Heart left ventricle (tissue), 16 donors: ENCODE measurements at regions not wholly inside any gene's neighbourhood (a gene's known extent, or its start where the extent isn't known, plus 50 kb on each side); places are given as distances from the start of the nearest gene placed in this dataset.
"Not testable (repeated sequence)": the region's sequence is repeated elsewhere in the genome, so short reads cannot be mapped to it uniquely, and the experiment has no call there.

Experiments
- ATAC-seq, 4 donors: fragments of 200-7000 bp; cut with Tn5 transposase; one replicate each; pipeline ENCODE4 v1.9.1; 2020 to 2022; ENCODE audit warnings: moderate library complexity in 4 of 4, mild to moderate bottlenecking in 3 of 4, moderate number of reproducible peaks in 1 of 4
- DNase-seq, 5 donors: peaks; one replicate each; pipeline ENCODE4 v3.0.0-alpha.2; 2020
- H3K27ac ChIP-seq, 12 donors: fragments of 200-600 bp; sonication (generic) in 4 of 12; one replicate each; pipeline versions ENCODE4 v1.5.0 to v1.8.0; 2016 to 2022; ENCODE audit warnings: mild to moderate bottlenecking in 2 of 12
- H3K27me3 ChIP-seq, 9 donors: fragments of 200-600 bp; sonication (generic) in 2 of 9; one replicate each; pipeline versions ENCODE4 v1.5.1 to v1.8.0; 2016 to 2022; ENCODE audit warnings: mild to moderate bottlenecking in 3 of 9
- H3K36me3 ChIP-seq, 9 donors: fragments of 200-600 bp; sonication (generic) in 2 of 9; one replicate each; pipeline versions ENCODE4 v1.5.0 to v1.8.0; 2018 to 2022; ENCODE audit warnings: mild to moderate bottlenecking in 2 of 9
- H3K4me1 ChIP-seq, 12 donors: fragments of 200-600 bp; sonication (generic) in 4 of 12; one replicate each; pipeline versions ENCODE4 v1.5.0 to v1.8.0; 2016 to 2022; ENCODE audit warnings: mild to moderate bottlenecking in 3 of 12
- H3K4me3 ChIP-seq, 12 donors: fragments of 200-600 bp; sonication (generic) in 4 of 12; one replicate each; pipeline versions ENCODE4 v1.5.0 to v1.8.0; 2017 to 2022; ENCODE audit warnings: mild to moderate bottlenecking in 9 of 12, moderate library complexity in 4 of 12
- H3K9me3 ChIP-seq, 12 donors: fragments of 200-600 bp; sonication (generic) in 4 of 12; one replicate each; pipeline versions ENCODE4 v1.5.0 to v1.8.0; 2016 to 2022; ENCODE audit warnings: mild to moderate bottlenecking in 1 of 12
- POLR2A ChIP-seq, 2 donors: fragments of 450-650 bp; IDR thresholded peaks; one replicate each; pipeline ENCODE4 v1.6.1; 2017; ENCODE audit warnings: antibody characterized with exemption in 2 of 2, mild to moderate bottlenecking in 2 of 2, moderate library complexity in 2 of 2
- WGBS, 4 donors: extraction: QIAGEN DNeasy Blood & Tissue Kit in 2 of 4; methylation state at CpG; one replicate each; pipeline versions ENCODE4 v1.1.5 to v1.1.7; 2013 to 2018; 5-methylcytosine and 5-hydroxymethylcytosine counted together
- intact Hi-C, 10 donors: fragments of 100-400 bp; cut with DNase I; formaldehyde crosslinking; loops; one replicate each; pipeline versions ENCODE4 v1.11.1 to v1.14.2; 2022
- TF ChIP-seq, protein P1 (sequence below), 12 donors: fragments of 200-600 bp; sonication (generic) in 4 of 12; IDR thresholded peaks; one replicate each; pipeline versions ENCODE4 v1.5.0 to v1.8.0; 2018 to 2022; ENCODE audit warnings: antibody characterized with exemption in 12 of 12, mild to moderate bottlenecking in 5 of 12
- donor health status: ischemic (EF 13 %, LVEDD 7.1; RV severe dilation, severe dysfunction).
- donor health status: healthy with polysubstance abuse.
- donor health status: DM: no; HTN: yes; CAD: no.
- donor health status: DM: no; HTN: no; CAD: no.
- donor health status: ischemic (EF 25% LVEDD 6.9; RV normal size, moderate dysfunction).
- donor health status: ischemic (EF 25% LVEDD 5.7; RV mildly dilated, moderate dysfunction).
- donor health status: healthy.
- donor health status: DM: yes; HTN: yes; CAD: no.
- donor health status: ischemic (EF 35%, LVEDD 5.7; RV mildly dilated, moderate dysfunction).
- donor health status: nonischemic (EF 11% LVEDD 7.7; RV severe dilation, severe dysfunction).
- donor health status: DM: yes; HTN: yes; CAD: no.
- donor health status: PGD.
- donor health status: ischemic (EF 29% LVEDD 5.4; RV normal size, mild dysfunction).
- donor health status: nonischemic (EF 23%, LVEDD 6.1; RV moderate dilation, normal function).

DNA sequence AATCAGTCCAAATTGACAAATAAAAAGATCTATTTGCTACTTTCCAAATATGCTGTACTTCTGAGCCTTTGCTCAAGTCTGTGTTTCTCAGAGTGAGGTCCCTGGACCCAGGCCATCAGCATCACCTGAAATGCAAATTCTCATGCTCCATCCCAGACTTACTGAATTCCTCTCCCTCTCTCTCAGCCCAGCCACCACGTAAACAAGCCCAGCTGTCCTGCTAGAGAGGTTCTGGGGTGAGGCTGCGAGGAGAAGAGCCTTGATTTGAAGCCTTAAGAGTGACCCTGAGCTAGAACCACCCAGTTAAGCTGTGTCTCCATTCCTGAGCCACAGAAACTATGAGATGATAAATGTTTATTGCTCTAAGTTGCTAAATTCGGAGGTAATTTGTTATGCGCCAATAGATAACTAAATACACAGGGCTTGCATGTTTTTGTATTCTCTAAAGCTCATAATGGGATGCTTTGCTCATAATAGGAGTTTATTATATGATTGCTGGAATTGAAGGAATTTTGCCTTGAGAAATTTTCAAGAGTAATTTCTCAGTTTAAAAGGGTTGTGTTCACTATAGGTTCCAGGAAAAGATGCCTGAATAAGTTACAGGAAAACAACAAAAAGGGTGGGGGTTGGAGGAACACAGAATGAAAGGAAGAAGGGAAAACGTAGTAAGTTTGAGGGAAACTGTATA lies 98.9 kb upstream of the SPATA31D4 start:
- intact Hi-C loops = loop anchor here in 3 of 10 donors (10.0 kb wide), 1 partner anchor 135 kb away; no protein-coding TSS in a partner anchor
- DNase-seq = no peak
- Histone ChIP-seq H3K36me3 (no peaks in the 10 kb centered on the region), H3K27me3 (peaks cover 0 to 48% (median 7%) of the 10 kb centered on the region in 9 donors), H3K4me1 (peaks cover 0 to 14% (median 4%) of the 10 kb centered on the region in 12 donors), H3K27ac (no peak overlapping the region), H3K4me3 (no peak overlapping the region), H3K9me3 (no peaks in the 10 kb centered on the region)
- TF ChIP-seq POLR2A (IDR thresholded peaks at IDR 0.05) = no peak
- TF ChIP-seq, protein P1, sequence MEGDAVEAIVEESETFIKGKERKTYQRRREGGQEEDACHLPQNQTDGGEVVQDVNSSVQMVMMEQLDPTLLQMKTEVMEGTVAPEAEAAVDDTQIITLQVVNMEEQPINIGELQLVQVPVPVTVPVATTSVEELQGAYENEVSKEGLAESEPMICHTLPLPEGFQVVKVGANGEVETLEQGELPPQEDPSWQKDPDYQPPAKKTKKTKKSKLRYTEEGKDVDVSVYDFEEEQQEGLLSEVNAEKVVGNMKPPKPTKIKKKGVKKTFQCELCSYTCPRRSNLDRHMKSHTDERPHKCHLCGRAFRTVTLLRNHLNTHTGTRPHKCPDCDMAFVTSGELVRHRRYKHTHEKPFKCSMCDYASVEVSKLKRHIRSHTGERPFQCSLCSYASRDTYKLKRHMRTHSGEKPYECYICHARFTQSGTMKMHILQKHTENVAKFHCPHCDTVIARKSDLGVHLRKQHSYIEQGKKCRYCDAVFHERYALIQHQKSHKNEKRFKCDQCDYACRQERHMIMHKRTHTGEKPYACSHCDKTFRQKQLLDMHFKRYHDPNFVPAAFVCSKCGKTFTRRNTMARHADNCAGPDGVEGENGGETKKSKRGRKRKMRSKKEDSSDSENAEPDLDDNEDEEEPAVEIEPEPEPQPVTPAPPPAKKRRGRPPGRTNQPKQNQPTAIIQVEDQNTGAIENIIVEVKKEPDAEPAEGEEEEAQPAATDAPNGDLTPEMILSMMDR (IDR thresholded peaks at IDR 0.05) = no peak
- ATAC-seq = no peak
- WGBS, 4 donors = 70 to 83% (median 79%) methylated on average over 5 of the region's 5 CpGs

DNA sequence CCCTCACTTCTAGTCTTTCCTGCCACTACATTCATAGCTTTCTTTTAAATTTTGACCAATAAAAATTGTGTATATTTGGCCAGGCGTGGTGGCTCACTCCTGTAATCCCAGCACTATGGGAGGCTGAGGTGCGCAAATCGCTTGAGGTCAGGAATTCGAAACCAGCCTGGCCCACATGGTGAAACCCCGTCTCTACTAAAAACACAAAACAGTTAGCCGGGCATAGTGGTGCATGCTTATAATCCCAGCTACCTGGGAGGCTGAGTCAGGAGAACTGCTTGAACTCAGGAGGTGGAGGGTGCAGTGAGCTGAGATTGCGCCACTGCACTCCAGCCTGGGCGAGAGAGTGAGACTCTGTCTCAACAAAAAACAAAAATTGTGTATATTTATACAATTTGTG lies 97.8 kb upstream of the SPATA31D4 start:
- H3K27ac ChIP-seq, H3K9me3 ChIP-seq, ATAC-seq, intact Hi-C loops, DNase-seq, H3K36me3 ChIP-seq, H3K4me3 ChIP-seq: not testable (repeated sequence)
- whole genome bisulfite sequencing, 4 donors = 94 to 98% (median 96%) methylated on average over 8 of the region's 8 CpGs
- peaks cover 0 to 14% (median 4%) of the 10 kb centered on the region in 12 donors for H3K4me1 ChIP-seq
- H3K27me3 ChIP-seq = peaks cover 0 to 51% (median 7%) of the 10 kb centered on the region in 9 donors

DNA sequence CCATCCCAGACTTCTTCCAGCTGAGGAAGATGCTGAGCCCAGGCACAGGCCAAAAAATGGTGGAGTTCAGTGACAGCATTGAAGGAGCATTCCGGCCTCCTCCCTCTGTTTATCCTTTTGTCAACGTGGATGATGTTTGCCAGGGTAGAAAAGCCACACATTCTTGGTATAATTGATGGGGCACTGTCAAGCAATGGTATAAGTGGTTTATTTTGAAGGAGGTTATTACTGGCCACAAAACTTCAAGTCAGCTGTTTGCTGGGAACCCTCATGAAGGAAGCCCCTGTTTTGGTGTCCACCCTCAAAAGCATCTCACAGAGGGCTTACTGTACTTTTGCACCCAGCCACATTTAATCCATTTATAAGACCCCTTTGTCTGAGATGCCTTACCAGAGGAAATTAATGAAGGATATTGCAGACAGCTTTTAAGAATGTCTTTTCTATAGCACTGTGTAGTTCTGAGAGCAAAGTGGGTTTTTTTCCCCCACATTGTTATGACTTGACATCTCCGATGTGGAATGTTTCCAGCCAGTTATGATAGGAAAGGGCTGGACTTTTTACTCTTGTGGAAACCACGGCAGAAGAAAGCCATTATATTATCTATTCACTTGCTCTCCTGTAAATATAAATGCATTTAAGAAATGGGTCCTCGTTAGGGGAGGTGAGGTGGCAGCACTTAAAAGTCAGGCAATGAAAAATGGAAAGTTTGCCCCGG lies 95.5 kb upstream of the SPATA31D4 start:
- Histone ChIP-seq H3K4me3 (no peak overlapping the region), H3K27ac (peak overlapping the region in 1 of 12 donors; percentile 57), H3K27me3 (peaks cover 0 to 58% (median 7%) of the 10 kb centered on the region in 9 donors), H3K4me1 (no peaks in the 10 kb centered on the region), H3K9me3 (no peaks in the 10 kb centered on the region), H3K36me3 (no peaks in the 10 kb centered on the region)
- ATAC-seq = no peak
- intact Hi-C loops = no loop called here
- 81 to 88% (median 86%) methylated on average over 6 of the region's 6 CpGs for WGBS, 4 donors
- DNase-seq = no peak
- TF ChIP-seq, protein P1 (IDR thresholded peaks at IDR 0.05) = no peak
- TF ChIP-seq POLR2A (IDR thresholded peaks at IDR 0.05) = no peak

DNA sequence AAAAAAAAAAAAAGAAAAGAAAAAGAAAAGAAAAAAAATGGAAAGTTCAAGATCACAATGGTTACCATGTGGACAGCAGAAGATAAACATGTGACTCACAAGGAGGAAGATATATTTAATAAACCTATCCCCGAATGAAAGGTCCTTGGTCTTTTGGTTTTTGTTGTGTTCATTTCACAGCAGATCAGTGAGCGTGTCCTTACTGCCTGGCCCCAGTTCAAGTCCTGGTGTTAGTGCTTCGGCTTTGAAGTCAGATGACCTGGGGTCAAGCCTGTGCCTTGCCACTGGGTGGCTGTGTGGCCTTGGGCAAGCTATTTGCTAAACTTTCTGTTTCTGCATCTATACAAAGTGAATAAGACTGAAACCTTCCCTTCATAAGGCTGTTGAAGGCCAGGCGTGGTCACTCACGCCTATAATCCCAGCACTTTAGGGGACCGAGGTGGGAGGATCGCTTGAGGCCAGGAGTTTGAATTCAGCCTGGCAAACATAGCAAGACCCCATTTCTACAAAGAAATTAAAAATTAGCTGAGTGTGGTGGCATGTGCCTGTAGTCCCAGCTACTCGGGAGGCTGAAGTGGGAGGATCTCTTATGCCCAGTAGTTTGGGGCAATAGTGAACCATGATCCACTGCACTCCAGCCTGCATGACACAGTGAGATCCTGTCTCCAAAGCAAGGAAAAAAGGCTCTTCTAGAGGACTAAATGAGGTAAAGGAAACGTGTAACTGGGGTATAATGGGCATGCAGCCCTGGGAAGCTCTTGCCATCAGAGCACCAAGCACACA lies 94.5 kb upstream of the SPATA31D4 start:
- intact Hi-C loops = no loop called here
- 84 to 90% (median 87%) methylated on average over 9 of the region's 9 CpGs for WGBS, 4 donors
- Histone ChIP-seq H3K9me3 (no peaks in the 10 kb centered on the region), H3K4me1 (no peaks in the 10 kb centered on the region), H3K4me3 (no peak overlapping the region), H3K27me3 (peaks cover 0 to 54% (median 3%) of the 10 kb centered on the region in 9 donors), H3K27ac (peak overlapping the region in 1 of 12 donors; percentile 64), H3K36me3 (no peaks in the 10 kb centered on the region)
- no peak for ATAC-seq
- no peak for DNase-seq
- no peak for TF ChIP-seq POLR2A (IDR thresholded peaks at IDR 0.05)
- TF ChIP-seq, protein P1 (IDR thresholded peaks at IDR 0.05) = no peak
